ENCODE measurements at regions not wholly inside any gene's neighbourhood (a gene's known extent, or its start where the extent isn't known, plus 50 kb on each side); places are given as distances from the start of the nearest gene placed in this dataset.

DNA sequence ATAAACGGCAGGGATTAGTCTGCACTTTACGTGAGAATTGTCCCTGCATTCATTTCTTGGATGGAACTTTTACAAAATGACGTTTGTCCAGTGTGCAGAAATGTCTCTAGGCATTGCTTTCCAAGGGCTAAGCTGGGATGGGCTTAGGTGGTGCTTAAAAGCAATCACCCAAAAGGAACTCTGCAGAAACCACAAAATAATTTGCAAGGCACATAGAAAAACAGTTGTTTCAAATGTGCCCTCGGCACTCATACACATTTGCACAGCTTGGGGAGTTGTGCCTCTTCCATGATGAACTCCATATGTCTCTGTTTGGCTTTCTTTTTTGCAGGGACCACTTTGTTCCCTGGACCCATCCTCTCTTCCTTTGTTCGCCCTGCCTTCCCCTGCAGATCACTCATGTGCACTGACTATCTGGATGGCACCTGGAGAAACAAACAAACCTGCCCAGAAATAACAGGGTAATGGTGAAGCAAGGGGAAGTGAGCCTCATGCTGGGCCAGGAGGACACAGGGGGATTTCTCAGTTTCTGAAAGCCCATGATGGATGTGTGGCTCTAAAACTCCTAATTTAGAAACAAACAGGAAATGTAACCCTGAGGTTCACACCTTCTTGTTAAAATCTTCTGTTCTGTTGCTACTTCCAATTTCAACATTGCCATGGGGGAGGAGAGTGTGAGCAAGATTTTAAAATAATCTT, 150.2 kb downstream of the SNX19 start:
- Histone ChIP-seq H4K20me1 (ENCODE audit: control insufficient read depth, extremely low read depth, insufficient read depth, low read length) (no peaks in the 10 kb centered on the region), H3K9me3 (ENCODE audit: control insufficient read depth, low read depth, low read length) (no peaks in the 10 kb centered on the region), H3K4me1 (ENCODE audit: control insufficient read depth, extremely low read depth, insufficient read depth, low read length) (peaks cover 11% of the 10 kb centered on the region), H3K27me3 (ENCODE audit: control insufficient read depth, extremely low read depth, insufficient read depth, low read length) (no peaks in the 10 kb centered on the region), H3K36me3 (ENCODE audit: control insufficient read depth in 2 of 2, extremely low read depth in 1 of 2, insufficient read depth in 2 of 2, low read length in 2 of 2) (no peaks in the 10 kb centered on the region), H3K9ac (ENCODE audit: control insufficient read depth, extremely low read depth, insufficient read depth, low read length) (no peak overlapping the region), H3K4me3 (ENCODE audit: control insufficient read depth in 2 of 3, extremely low read depth in 1 of 3, insufficient read depth in 2 of 3, low read depth in 1 of 3, low read length in 3 of 3) (no peak overlapping the region), H2AFZ (ENCODE audit: control insufficient read depth, low read length) (no peak overlapping the region), H3K79me2 (ENCODE audit: control insufficient read depth, insufficient read depth, low read length) (no peaks in the 10 kb centered on the region), H3K9me1 (ENCODE audit: control insufficient read depth, extremely low read depth, insufficient read depth, low read length) (no peaks in the 10 kb centered on the region), H3K27ac (ENCODE audit: control insufficient read depth, insufficient read depth, low read length) (no peak overlapping the region), H3K4me2 (ENCODE audit: control insufficient read depth, extremely low read depth, insufficient read depth, low read depth, low read length) (no peak overlapping the region)
- DNase-seq (ENCODE audit: low read depth, low spot score) (no peak), FAIRE-seq (no peak)
- TF ChIP-seq CTCF (optimal IDR thresholded peaks at IDR 0.05 in 1 of 3, IDR thresholded peaks at IDR 0.05 in 1 of 3, conservative IDR thresholded peaks at IDR 0.05 in 1 of 3; ENCODE audit: extremely low read depth in 1 of 3, insufficient read depth in 2 of 3, low read length in 3 of 3) (no peak), EZH2 (IDR thresholded peaks at IDR 0.05; ENCODE audit: low read length) (no peak)
- dilution Hi-C loops (cut with MboI; ENCODE audit: extremely low pct_ligation_motif_present, low sequenced_read_pairs) = no loop called here

GRCh38 chr11:130766650-130767565, 149.4 kb downstream of the SNX19 start:
- dilution Hi-C loops (cut with MboI; ENCODE audit: extremely low pct_ligation_motif_present, low sequenced_read_pairs) = no loop called here
- no peak for DNase-seq (ENCODE audit: low read depth, low spot score)

More at GRCh38 chr11:130766650-130767565, 149.4 kb downstream of the SNX19 start:
- Histone ChIP-seq H3K4me3 (ENCODE audit: control insufficient read depth in 2 of 3, extremely low read depth in 1 of 3, insufficient read depth in 2 of 3, low read depth in 1 of 3, low read length in 3 of 3) (no peak overlapping the region), H3K4me1 (ENCODE audit: control insufficient read depth, extremely low read depth, insufficient read depth, low read length) (peaks cover 12% of the 10 kb centered on the region), H3K9ac (ENCODE audit: control insufficient read depth, extremely low read depth, insufficient read depth, low read length) (no peak overlapping the region), H3K9me1 (ENCODE audit: control insufficient read depth, extremely low read depth, insufficient read depth, low read length) (no peaks in the 10 kb centered on the region), H3K9me3 (ENCODE audit: control insufficient read depth, low read depth, low read length) (no peaks in the 10 kb centered on the region), H4K20me1 (ENCODE audit: control insufficient read depth, extremely low read depth, insufficient read depth, low read length) (no peaks in the 10 kb centered on the region), H2AFZ (ENCODE audit: control insufficient read depth, low read length) (no peak overlapping the region), H3K27me3 (ENCODE audit: control insufficient read depth, extremely low read depth, insufficient read depth, low read length) (no peaks in the 10 kb centered on the region), H3K27ac (ENCODE audit: control insufficient read depth, insufficient read depth, low read length) (no peak overlapping the region), H3K36me3 (ENCODE audit: control insufficient read depth in 2 of 2, extremely low read depth in 1 of 2, insufficient read depth in 2 of 2, low read length in 2 of 2) (no peaks in the 10 kb centered on the region), H3K79me2 (ENCODE audit: control insufficient read depth, insufficient read depth, low read length) (no peaks in the 10 kb centered on the region), H3K4me2 (ENCODE audit: control insufficient read depth, extremely low read depth, insufficient read depth, low read depth, low read length) (no peak overlapping the region)
- FAIRE-seq = no peak
- TF ChIP-seq EZH2 (IDR thresholded peaks at IDR 0.05; ENCODE audit: low read length) (no peak), CTCF (optimal IDR thresholded peaks at IDR 0.05 in 1 of 3, IDR thresholded peaks at IDR 0.05 in 1 of 3, conservative IDR thresholded peaks at IDR 0.05 in 1 of 3; ENCODE audit: extremely low read depth in 1 of 3, insufficient read depth in 2 of 3, low read length in 3 of 3) (no peak)
